H9 (cell line): ENCODE measurements at regions not wholly inside any gene's neighbourhood (a gene's known extent, or its start where the extent isn't known, plus 50 kb on each side); places are given as distances from the start of the nearest gene placed in this dataset.

ENCODE experiments used
- DNase-seq: peaks from one replicate; pipeline ENCODE4 v3.0.0-alpha.2; 2017
- H2AFZ ChIP-seq: one replicate; pipeline ENCODE4 v1.6.1; 2013; ENCODE audit warnings: mild to moderate bottlenecking, low read length, control low read depth, moderate library complexity
- H2AK5ac ChIP-seq: 2 replicates; pipeline ENCODE4 v1.6.1; 2013; ENCODE audit warnings: low read length, control low read depth, mixed read lengths; ENCODE audit not compliant: insufficient read length
- H2BK120ac ChIP-seq: one replicate; pipeline ENCODE4 v1.6.1; 2013; ENCODE audit warnings: low read depth, mild to moderate bottlenecking, low read length, control low read depth, inconsistent platforms; ENCODE audit not compliant: poor library complexity, severe bottlenecking
- H2BK12ac ChIP-seq: 2 replicates; pipeline ENCODE4 v1.6.1; 2013; ENCODE audit warnings: low read length, control low read depth, mixed read lengths, low read depth; ENCODE audit not compliant: insufficient read length
- H2BK15ac ChIP-seq: 2 replicates; pipeline ENCODE4 v1.6.1; 2013; ENCODE audit warnings: low read depth, low read length, control low read depth
- H2BK20ac ChIP-seq: one replicate; pipeline ENCODE4 v1.6.1; 2013; ENCODE audit warnings: low read depth, mild to moderate bottlenecking, low read length, control low read depth, inconsistent platforms; ENCODE audit not compliant: poor library complexity, severe bottlenecking
- H2BK5ac ChIP-seq: 2 replicates; pipeline ENCODE4 v1.6.1; 2013; ENCODE audit warnings: low read length, control low read depth, mixed read lengths; ENCODE audit not compliant: insufficient read length
- H3K14ac ChIP-seq: 2 replicates; pipeline ENCODE4 v1.6.1; 2013; ENCODE audit warnings: low read length, control low read depth; ENCODE audit not compliant: insufficient read depth
- H3K18ac ChIP-seq: 2 replicates; pipeline ENCODE4 v1.6.1; 2013; ENCODE audit warnings: low read depth, mild to moderate bottlenecking, mixed read lengths, low read length, control low read depth; ENCODE audit not compliant: insufficient read length
- H3K23ac ChIP-seq: 2 replicates; pipeline ENCODE4 v1.6.1; 2013; ENCODE audit warnings: low read length, control low read depth, mixed read lengths, low read depth; ENCODE audit not compliant: insufficient read length
- H3K23me2 ChIP-seq: 2 replicates; pipeline ENCODE4 v1.6.1; 2013; ENCODE audit warnings: low read depth, mild to moderate bottlenecking, mixed read lengths, low read length, control low read depth; ENCODE audit not compliant: insufficient read length, poor library complexity, severe bottlenecking
- H3K27ac ChIP-seq: 2 replicates; pipeline ENCODE4 v1.5.1; 2013; ENCODE audit warnings: low read length, control low read depth, mixed read lengths, low read depth; ENCODE audit not compliant: insufficient read length
- H3K27me3 ChIP-seq: 2 replicates; pipeline ENCODE4 v1.6.1; 2013; ENCODE audit warnings: low read length, control low read depth, inconsistent platforms; ENCODE audit not compliant: insufficient read depth
- H3K4ac ChIP-seq: 2 replicates; pipeline ENCODE4 v1.6.1; 2013; ENCODE audit warnings: low read depth, mild to moderate bottlenecking, control low read depth, inconsistent platforms, low read length, moderate library complexity
- H3K4me1 ChIP-seq: 2 replicates; pipeline ENCODE4 v1.6.1; 2013; ENCODE audit warnings: low read length, control low read depth, inconsistent platforms; ENCODE audit not compliant: insufficient read depth
- H3K4me2 ChIP-seq: 2 replicates; pipeline ENCODE4 v1.6.1; 2013; ENCODE audit warnings: low read length, control low read depth, mixed read lengths; ENCODE audit not compliant: insufficient read length, insufficient read depth
- H3K56ac ChIP-seq: 2 replicates; pipeline ENCODE4 v1.6.1; 2013; ENCODE audit warnings: low read depth, mild to moderate bottlenecking, mixed read lengths, low read length, control low read depth; ENCODE audit not compliant: insufficient read length
- H3K79me1 ChIP-seq: 2 replicates; pipeline ENCODE4 v1.6.1; 2013; ENCODE audit warnings: low read depth, mild to moderate bottlenecking, moderate library complexity, low read length, control low read depth, inconsistent platforms; ENCODE audit not compliant: insufficient read depth, poor library complexity, severe bottlenecking
- H3K79me2 ChIP-seq: 2 replicates; pipeline ENCODE4 v1.6.1; 2013; ENCODE audit warnings: low read length, control low read depth, inconsistent platforms; ENCODE audit not compliant: insufficient read depth
- H3K9ac ChIP-seq: 2 replicates; pipeline ENCODE4 v1.6.1; 2013; ENCODE audit warnings: low read length, control low read depth, mixed read lengths; ENCODE audit not compliant: insufficient read length; ENCODE audit errors: extremely low read depth
- H3K9me3 ChIP-seq: one replicate; pipeline ENCODE4 v1.6.1; 2013; ENCODE audit warnings: low read depth, low read length, inconsistent platforms; ENCODE audit not compliant: control insufficient read depth
- H3T11ph ChIP-seq: one replicate; pipeline ENCODE4 v1.6.1; 2013; ENCODE audit warnings: mild to moderate bottlenecking, low read length, control low read depth, inconsistent platforms
- H4K20me1 ChIP-seq: one replicate; pipeline ENCODE4 v1.6.1; 2013; ENCODE audit not compliant: control insufficient read depth, insufficient read length, insufficient read depth
- H4K5ac ChIP-seq: 2 replicates; pipeline ENCODE4 v1.6.1; 2013; ENCODE audit warnings: low read depth, mild to moderate bottlenecking, mixed read lengths, low read length, control low read depth; ENCODE audit not compliant: insufficient read length
- H4K8ac ChIP-seq: replicated peaks from 2 replicates; pipeline ENCODE4 v1.6.1; 2013; ENCODE audit warnings: low read length, control low read depth, mixed read lengths, low read depth; ENCODE audit not compliant: insufficient read length
- H4K91ac ChIP-seq: 2 replicates; pipeline ENCODE4 v1.6.1; 2013; ENCODE audit warnings: low read depth, mild to moderate bottlenecking, moderate library complexity, mixed read lengths, low read length, control low read depth; ENCODE audit not compliant: insufficient read length
- H3K27ac Mint-ChIP-seq, 3 experiments: 2 replicates in 2 of 3; 3 replicates in 1 of 3; pipeline ENCODE4 v1.8.0; 2020 to 2021; ENCODE audit warnings: mixed read lengths in 3 of 3, mild to moderate bottlenecking in 1 of 3, moderate library complexity in 1 of 3
- H3K27me3 Mint-ChIP-seq: 2 replicates; pipeline ENCODE4 v1.8.0; 2021; ENCODE audit warnings: low read depth, mild to moderate bottlenecking, moderate library complexity, mixed read lengths
- H3K36me3 Mint-ChIP-seq, 3 experiments: 2 replicates in 2 of 3; 3 replicates in 1 of 3; pipeline ENCODE4 v1.8.0; 2020 to 2021; ENCODE audit warnings: low read depth in 3 of 3, mixed read lengths in 3 of 3; ENCODE audit not compliant: insufficient read depth in 1 of 3
- H3K4me1 Mint-ChIP-seq, 2 experiments: 2 replicates each; pipeline ENCODE4 v1.8.0; 2020; ENCODE audit warnings: mixed read lengths in 2 of 2
- H3K4me3 Mint-ChIP-seq, 2 experiments: 2 replicates in 1 of 2; 3 replicates in 1 of 2; pipeline ENCODE4 v1.8.0; 2020 to 2021; ENCODE audit warnings: mild to moderate bottlenecking in 2 of 2, mixed read lengths in 2 of 2, moderate library complexity in 1 of 2
- H3K9me3 Mint-ChIP-seq, 2 experiments: 2 replicates in 1 of 2; 3 replicates in 1 of 2; pipeline ENCODE4 v1.8.0; 2020; ENCODE audit warnings: mild to moderate bottlenecking in 2 of 2, mixed read lengths in 2 of 2, moderate library complexity in 1 of 2
- WGBS: extraction: QIAGEN DNeasy Blood & Tissue Kit; methylation state at CpG from one replicate; pipeline ENCODE4 v1.1.7; 2013; ENCODE audit warnings: missing lambda C conversion rate, low lambda C conversion rate, mixed read lengths; ENCODE audit not compliant: insufficient read length; ENCODE audit errors: extremely low coverage; 5-methylcytosine and 5-hydroxymethylcytosine counted together
- TF ChIP-seq, protein P1 (sequence below): fragments of 200-600 bp; sonication (generic); conservative IDR thresholded peaks from 3 replicates; pipeline ENCODE4 v1.8.0; 2021; ENCODE audit warnings: antibody characterized with exemption, mild to moderate bottlenecking

DNA sequence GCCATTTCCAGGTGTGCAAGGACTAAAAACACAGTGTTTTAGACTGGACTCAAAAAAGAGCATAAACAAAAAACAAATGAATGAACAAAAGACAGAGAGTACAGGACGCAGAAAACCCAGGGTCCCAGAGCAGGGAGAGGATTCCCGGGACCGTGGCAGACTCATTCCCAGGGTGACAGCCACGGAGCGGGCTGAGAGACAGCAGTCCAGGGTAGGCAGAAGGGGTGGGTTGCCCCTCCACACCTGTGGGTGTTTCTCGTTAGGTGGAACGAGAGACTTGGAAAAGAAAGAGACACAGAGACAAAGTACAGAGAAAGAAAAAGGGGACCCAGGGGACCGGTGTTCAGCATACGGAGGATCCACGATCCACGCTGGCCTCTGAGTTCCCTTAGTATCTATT lies 273.4 kb downstream of the EIPR1 start:
- H3K27me3 Mint-ChIP-seq = peaks cover 24% of the 10 kb centered on the region
- Histone ChIP-seq H3K18ac (no peak overlapping the region), H2AK5ac (no peak overlapping the region), H2BK5ac (no peak overlapping the region), H2BK20ac (no peak overlapping the region), H3K9me3 (no peaks in the 10 kb centered on the region), H2BK12ac (no peak overlapping the region), H3K4me1 (peaks cover 3% of the 10 kb centered on the region; the same call in 1 of the 2 replicates), H2BK15ac (no peak overlapping the region), H3K23me2 (no peaks in the 10 kb centered on the region), H4K8ac (no peak overlapping the region), H3K4ac (no peak overlapping the region), H4K91ac (no peak overlapping the region), H3K79me1 (no peaks in the 10 kb centered on the region), H3K14ac (no peak overlapping the region), H3K27ac (no peak overlapping the region), H3K27me3 (no peaks in the 10 kb centered on the region), H2BK120ac (no peak overlapping the region), H3K9ac (no peak overlapping the region), H4K20me1 (no peaks in the 10 kb centered on the region), H3K79me2 (no peaks in the 10 kb centered on the region), H3K4me2 (no peak overlapping the region), H2AFZ (no peak overlapping the region), H4K5ac (no peak overlapping the region), H3K23ac (no peak overlapping the region), H3T11ph (no peak overlapping the region), H3K56ac (no peak overlapping the region)
- H3K4me1 Mint-ChIP-seq = peaks cover 31 to 32% of the 10 kb centered on the region in 2 experiments
- TF ChIP-seq, protein P1, sequence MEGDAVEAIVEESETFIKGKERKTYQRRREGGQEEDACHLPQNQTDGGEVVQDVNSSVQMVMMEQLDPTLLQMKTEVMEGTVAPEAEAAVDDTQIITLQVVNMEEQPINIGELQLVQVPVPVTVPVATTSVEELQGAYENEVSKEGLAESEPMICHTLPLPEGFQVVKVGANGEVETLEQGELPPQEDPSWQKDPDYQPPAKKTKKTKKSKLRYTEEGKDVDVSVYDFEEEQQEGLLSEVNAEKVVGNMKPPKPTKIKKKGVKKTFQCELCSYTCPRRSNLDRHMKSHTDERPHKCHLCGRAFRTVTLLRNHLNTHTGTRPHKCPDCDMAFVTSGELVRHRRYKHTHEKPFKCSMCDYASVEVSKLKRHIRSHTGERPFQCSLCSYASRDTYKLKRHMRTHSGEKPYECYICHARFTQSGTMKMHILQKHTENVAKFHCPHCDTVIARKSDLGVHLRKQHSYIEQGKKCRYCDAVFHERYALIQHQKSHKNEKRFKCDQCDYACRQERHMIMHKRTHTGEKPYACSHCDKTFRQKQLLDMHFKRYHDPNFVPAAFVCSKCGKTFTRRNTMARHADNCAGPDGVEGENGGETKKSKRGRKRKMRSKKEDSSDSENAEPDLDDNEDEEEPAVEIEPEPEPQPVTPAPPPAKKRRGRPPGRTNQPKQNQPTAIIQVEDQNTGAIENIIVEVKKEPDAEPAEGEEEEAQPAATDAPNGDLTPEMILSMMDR = no peak
- H3K36me3 Mint-ChIP-seq = peaks cover 0 to 2% (median 0%) of the 10 kb centered on the region in 3 experiments; a peak in 2 of 7 replicates
- no peak for DNase-seq
- H3K9me3 Mint-ChIP-seq = peaks cover 0 to 1% of the 10 kb centered on the region in 2 experiments; a peak in 1 of 5 replicates
- H3K27ac Mint-ChIP-seq = peak overlapping the region in 1 of 3 experiments; percentile 25; a peak in 1 of 7 replicates
- no peak overlapping the region for H3K4me3 Mint-ChIP-seq
- WGBS = no CpG with 5 or more reads among the region's 11 CpGs
